ENCODE measurements at regions not wholly inside any gene's neighbourhood (a gene's known extent, or its start where the extent isn't known, plus 50 kb on each side); places are given as distances from the start of the nearest gene placed in this dataset.

- TF ChIP-seq CTCF (IDR thresholded peaks at IDR 0.05) (no peak), POLR2A (IDR thresholded peaks at IDR 0.05) (no peak)
Observed at GRCh38 chr7:119996634-119997033, 276.3 kb upstream of the KCND2 start.

All from heart left ventricle (tissue), 13 donors.